GM23248 (cell line): ENCODE measurements at regions not wholly inside any gene's neighbourhood (a gene's known extent, or its start where the extent isn't known, plus 50 kb on each side); places are given as distances from the start of the nearest gene placed in this dataset.

Experiments
- EZH2 ChIP-seq: fragments of 200-600 bp; sonication (generic); IDR thresholded peaks from 2 replicates; pipeline ENCODE4 v1.6.1; 2018; ENCODE audit warnings: antibody characterized with exemption, mild to moderate bottlenecking; ENCODE audit not compliant: insufficient read depth, poor library complexity, severe bottlenecking
- EZH2phosphoT487 ChIP-seq: fragments of 200-600 bp; sonication (generic); IDR thresholded peaks from 2 replicates; pipeline ENCODE4 v1.6.1; 2018; ENCODE audit warnings: antibody characterized with exemption, moderate library complexity, mild to moderate bottlenecking, low read depth; ENCODE audit not compliant: insufficient read depth

GRCh38 chr7:92955081-92955480 lies 118.7 kb upstream of the CDK6 start:
- no peak for TF ChIP-seq EZH2
- no peak for TF ChIP-seq EZH2phosphoT487
